ENCODE measurements at regions not wholly inside any gene's neighbourhood (a gene's known extent, or its start where the extent isn't known, plus 50 kb on each side); places are given as distances from the start of the nearest gene placed in this dataset.

- Histone ChIP-seq H3K9ac (ENCODE audit: low read length) (no peak overlapping the region), H3K27me3 (ENCODE audit: control insufficient read depth, insufficient read depth, low read length) (no peaks in the 10 kb centered on the region), H3K9me3 (ENCODE audit: control insufficient read depth, low read depth, low read length) (peaks cover 9% of the 10 kb centered on the region), H3K27ac (ENCODE audit: low read length) (no peak overlapping the region), H3K4me1 (ENCODE audit: control insufficient read depth, low read depth, low read length) (peaks cover 12% of the 10 kb centered on the region), H3K4me3 (ENCODE audit: low read length) (no peak overlapping the region), H3K36me3 (ENCODE audit: control insufficient read depth, low read depth, low read length) (no peaks in the 10 kb centered on the region)
These were observed 318.7 kb downstream of the BUD13 start for GRCh38 chr11:116454020-116454645.

- no peak overlapping the region for H3K9ac ChIP-seq (ENCODE audit: low read length)
- peaks cover 9% of the 10 kb centered on the region for H3K9me3 ChIP-seq (ENCODE audit: control insufficient read depth, low read depth, low read length)
- no peaks in the 10 kb centered on the region for H3K27me3 ChIP-seq (ENCODE audit: control insufficient read depth, insufficient read depth, low read length)
- no peak overlapping the region for H3K4me3 ChIP-seq (ENCODE audit: low read length)
- H3K27ac ChIP-seq (ENCODE audit: low read length): no peak overlapping the region
- no peaks in the 10 kb centered on the region for H3K36me3 ChIP-seq (ENCODE audit: control insufficient read depth, low read depth, low read length)
- H3K4me1 ChIP-seq (ENCODE audit: control insufficient read depth, low read depth, low read length): peaks cover 8% of the 10 kb centered on the region
These were observed 320.3 kb downstream of the BUD13 start for GRCh38 chr11:116452461-116452860.

GRCh38 chr11:116449522-116449921, 323.3 kb downstream of the BUD13 start:
- Histone ChIP-seq H3K9me3 (ENCODE audit: control insufficient read depth, low read depth, low read length) (peaks cover 9% of the 10 kb centered on the region), H3K27ac (ENCODE audit: low read length) (no peak overlapping the region), H3K36me3 (ENCODE audit: control insufficient read depth, low read depth, low read length) (no peaks in the 10 kb centered on the region), H3K27me3 (ENCODE audit: control insufficient read depth, insufficient read depth, low read length) (no peaks in the 10 kb centered on the region), H3K4me3 (ENCODE audit: low read length) (no peak overlapping the region), H3K4me1 (ENCODE audit: control insufficient read depth, low read depth, low read length) (peaks cover 29% of the 10 kb centered on the region), H3K9ac (ENCODE audit: low read length) (no peak overlapping the region)

- peaks cover 14% of the 10 kb centered on the region for H3K9me3 ChIP-seq (ENCODE audit: control insufficient read depth, low read depth, low read length)
- H3K9ac ChIP-seq (ENCODE audit: low read length): peak overlapping the region; percentile 2
- peak overlapping the region; percentile 33 for H3K4me3 ChIP-seq (ENCODE audit: low read length)
- peak overlapping the region; percentile 36 for H3K27ac ChIP-seq (ENCODE audit: low read length)
- H3K27me3 ChIP-seq (ENCODE audit: control insufficient read depth, insufficient read depth, low read length): no peaks in the 10 kb centered on the region
- H3K36me3 ChIP-seq (ENCODE audit: control insufficient read depth, low read depth, low read length): no peaks in the 10 kb centered on the region
- peaks cover 29% of the 10 kb centered on the region for H3K4me1 ChIP-seq (ENCODE audit: control insufficient read depth, low read depth, low read length)
These were observed 326.5 kb downstream of the BUD13 start for GRCh38 chr11:116446048-116446941.

- peak overlapping the region; percentile 33 for H3K4me3 ChIP-seq (ENCODE audit: low read length)
- peaks cover 29% of the 10 kb centered on the region for H3K4me1 ChIP-seq (ENCODE audit: control insufficient read depth, low read depth, low read length)
- H3K9me3 ChIP-seq (ENCODE audit: control insufficient read depth, low read depth, low read length): peaks cover 16% of the 10 kb centered on the region
- no peaks in the 10 kb centered on the region for H3K27me3 ChIP-seq (ENCODE audit: control insufficient read depth, insufficient read depth, low read length)
- H3K36me3 ChIP-seq (ENCODE audit: control insufficient read depth, low read depth, low read length): no peaks in the 10 kb centered on the region
- H3K27ac ChIP-seq (ENCODE audit: low read length): peak overlapping the region; percentile 56
- H3K9ac ChIP-seq (ENCODE audit: low read length): peak overlapping the region; percentile 5
These were observed 327.4 kb downstream of the BUD13 start for GRCh38 chr11:116445108-116446047.

GRCh38 chr11:116442238-116442752, 330.5 kb downstream of the BUD13 start:
- H3K27ac ChIP-seq (ENCODE audit: low read length): no peak overlapping the region
- H3K9ac ChIP-seq (ENCODE audit: low read length): no peak overlapping the region
- peaks cover 15% of the 10 kb centered on the region for H3K9me3 ChIP-seq (ENCODE audit: control insufficient read depth, low read depth, low read length)
- peaks cover 22% of the 10 kb centered on the region for H3K4me1 ChIP-seq (ENCODE audit: control insufficient read depth, low read depth, low read length)
- H3K36me3 ChIP-seq (ENCODE audit: control insufficient read depth, low read depth, low read length): no peaks in the 10 kb centered on the region
- no peaks in the 10 kb centered on the region for H3K27me3 ChIP-seq (ENCODE audit: control insufficient read depth, insufficient read depth, low read length)
- no peak overlapping the region for H3K4me3 ChIP-seq (ENCODE audit: low read length)

GRCh38 chr11:116439361-116439677, 333.5 kb downstream of the BUD13 start:
- H3K9me3 ChIP-seq (ENCODE audit: control insufficient read depth, low read depth, low read length): peaks cover 15% of the 10 kb centered on the region
- H3K4me1 ChIP-seq (ENCODE audit: control insufficient read depth, low read depth, low read length): no peaks in the 10 kb centered on the region
- H3K27ac ChIP-seq (ENCODE audit: low read length): no peak overlapping the region
- H3K36me3 ChIP-seq (ENCODE audit: control insufficient read depth, low read depth, low read length): no peaks in the 10 kb centered on the region
- H3K27me3 ChIP-seq (ENCODE audit: control insufficient read depth, insufficient read depth, low read length): no peaks in the 10 kb centered on the region
- H3K4me3 ChIP-seq (ENCODE audit: low read length): no peak overlapping the region
- no peak overlapping the region for H3K9ac ChIP-seq (ENCODE audit: low read length)

GRCh38 chr11:116438651-116439360, 334.0 kb downstream of the BUD13 start:
- no peak overlapping the region for H3K27ac ChIP-seq (ENCODE audit: low read length)
- peaks cover 15% of the 10 kb centered on the region for H3K9me3 ChIP-seq (ENCODE audit: control insufficient read depth, low read depth, low read length)
- H3K4me1 ChIP-seq (ENCODE audit: control insufficient read depth, low read depth, low read length): no peaks in the 10 kb centered on the region
- no peaks in the 10 kb centered on the region for H3K36me3 ChIP-seq (ENCODE audit: control insufficient read depth, low read depth, low read length)
- no peak overlapping the region for H3K4me3 ChIP-seq (ENCODE audit: low read length)
- H3K27me3 ChIP-seq (ENCODE audit: control insufficient read depth, insufficient read depth, low read length): no peaks in the 10 kb centered on the region
- H3K9ac ChIP-seq (ENCODE audit: low read length): no peak overlapping the region

- H3K36me3 ChIP-seq (ENCODE audit: control insufficient read depth, low read depth, low read length): no peaks in the 10 kb centered on the region
- H3K27me3 ChIP-seq (ENCODE audit: control insufficient read depth, insufficient read depth, low read length): no peaks in the 10 kb centered on the region
- no peaks in the 10 kb centered on the region for H3K4me1 ChIP-seq (ENCODE audit: control insufficient read depth, low read depth, low read length)
- H3K9ac ChIP-seq (ENCODE audit: low read length): no peak overlapping the region
- H3K27ac ChIP-seq (ENCODE audit: low read length): no peak overlapping the region
- no peak overlapping the region for H3K4me3 ChIP-seq (ENCODE audit: low read length)
- no peaks in the 10 kb centered on the region for H3K9me3 ChIP-seq (ENCODE audit: control insufficient read depth, low read depth, low read length)
These were observed 337.8 kb downstream of the BUD13 start for GRCh38 chr11:116434986-116435385.

- Histone ChIP-seq H3K27me3 (ENCODE audit: control insufficient read depth, insufficient read depth, low read length) (no peaks in the 10 kb centered on the region), H3K4me3 (ENCODE audit: low read length) (no peak overlapping the region), H3K36me3 (ENCODE audit: control insufficient read depth, low read depth, low read length) (no peaks in the 10 kb centered on the region), H3K27ac (ENCODE audit: low read length) (no peak overlapping the region), H3K9me3 (ENCODE audit: control insufficient read depth, low read depth, low read length) (no peaks in the 10 kb centered on the region), H3K4me1 (ENCODE audit: control insufficient read depth, low read depth, low read length) (peaks cover 8% of the 10 kb centered on the region), H3K9ac (ENCODE audit: low read length) (no peak overlapping the region)
These were observed 340.5 kb downstream of the BUD13 start for GRCh38 chr11:116432301-116432700.

- H3K4me1 ChIP-seq (ENCODE audit: control insufficient read depth, low read depth, low read length): peaks cover 8% of the 10 kb centered on the region
These were observed 340.9 kb downstream of the BUD13 start for GRCh38 chr11:116431842-116432241.

More at GRCh38 chr11:116431842-116432241, 340.9 kb downstream of the BUD13 start:
- H3K4me3 ChIP-seq (ENCODE audit: low read length): no peak overlapping the region
- H3K9me3 ChIP-seq (ENCODE audit: control insufficient read depth, low read depth, low read length): no peaks in the 10 kb centered on the region
- H3K9ac ChIP-seq (ENCODE audit: low read length): no peak overlapping the region
- no peaks in the 10 kb centered on the region for H3K36me3 ChIP-seq (ENCODE audit: control insufficient read depth, low read depth, low read length)
- H3K27me3 ChIP-seq (ENCODE audit: control insufficient read depth, insufficient read depth, low read length): no peaks in the 10 kb centered on the region
- no peak overlapping the region for H3K27ac ChIP-seq (ENCODE audit: low read length)

Data from iPS-18a (cell line).